PC-9 (cell line): ENCODE measurements at regions not wholly inside any gene's neighbourhood (a gene's known extent, or its start where the extent isn't known, plus 50 kb on each side); places are given as distances from the start of the nearest gene placed in this dataset.

ENCODE experiments used
- BruUV-seq: library from RNA; stranded (reverse); fragments of 400-500 nt; replicated peaks from 2 replicates; lab custom pipeline; 2021; lab: Mats Ljungman, UMichigan
- CTCF ChIA-PET: fragments of 300-600 bp; sonication (Branson Sonifier 250); formaldehyde crosslinking; loops from one replicate; lab custom pipeline; 2022; ENCODE audit warnings: antibody characterized with exemption; lab: Charles Lee
- POLR2A ChIA-PET: fragments of 300-600 bp; sonication (Branson Sonifier 250); formaldehyde crosslinking; loops from one replicate; lab custom pipeline; 2022; ENCODE audit warnings: antibody characterized with exemption; ENCODE audit not compliant: unreplicated experiment; lab: Charles Lee
- DNase-seq, 2 experiments: peaks; one replicate each; pipeline versions ENCODE4 v3.0.0 to v3.0.0-alpha.2; 2015 to 2022; ENCODE audit warnings: mixed read lengths in 1 of 2
- H2AFZ ChIP-seq: fragments of 200-600 bp; sonication (generic); 2 replicates; pipeline ENCODE4 v1.8.1; 2017; ENCODE audit warnings: antibody characterized with exemption
- H3F3A ChIP-seq: fragments of 200-600 bp; sonication (generic); 2 replicates; pipeline ENCODE4 v1.8.1; 2017; ENCODE audit warnings: antibody characterized with exemption, mild to moderate bottlenecking, low read depth; ENCODE audit not compliant: insufficient read depth
- H3K27ac ChIP-seq: fragments of 200-600 bp; sonication (generic); 2 replicates; pipeline ENCODE4 v1.6.1; 2016; ENCODE audit warnings: mixed run types
- H3K27me3 ChIP-seq: fragments of 200-600 bp; sonication (generic); 2 replicates; pipeline ENCODE4 v1.6.1; 2016; ENCODE audit warnings: low read depth, mixed run types; ENCODE audit not compliant: insufficient read depth
- H3K36me3 ChIP-seq: fragments of 200-600 bp; sonication (generic); 2 replicates; pipeline ENCODE4 v1.6.1; 2016; ENCODE audit warnings: low read depth, mixed run types
- H3K4me1 ChIP-seq: fragments of 200-600 bp; sonication (generic); replicated peaks from 2 replicates; pipeline ENCODE4 v1.6.1; 2016; ENCODE audit warnings: mixed run types; ENCODE audit not compliant: insufficient read depth
- H3K4me2 ChIP-seq: fragments of 200-600 bp; sonication (generic); 2 replicates; pipeline ENCODE4 v1.6.1; 2017; ENCODE audit warnings: mixed run types
- H3K4me3 ChIP-seq: fragments of 200-600 bp; sonication (generic); 2 replicates; pipeline ENCODE4 v1.6.1; 2016; ENCODE audit warnings: mixed run types
- H3K79me2 ChIP-seq: fragments of 200-600 bp; sonication (generic); 2 replicates; pipeline ENCODE4 v1.6.1; 2017; ENCODE audit warnings: low read depth, mixed run types
- H3K9me2 ChIP-seq: fragments of 200-600 bp; sonication (generic); 2 replicates; pipeline ENCODE4 v1.8.1; 2017; ENCODE audit warnings: mild to moderate bottlenecking; ENCODE audit not compliant: insufficient read depth
- H3K9me3 ChIP-seq: fragments of 200-600 bp; sonication (generic); 2 replicates; pipeline ENCODE4 v1.8.1; 2016; ENCODE audit warnings: low read depth; ENCODE audit not compliant: insufficient read depth
- H4K20me1 ChIP-seq: fragments of 200-600 bp; sonication (generic); 2 replicates; pipeline ENCODE4 v1.8.1; 2017; ENCODE audit not compliant: insufficient read depth
- EZH2 ChIP-seq: fragments of 200-600 bp; sonication (generic); IDR thresholded peaks from 2 replicates; pipeline ENCODE4 v1.8.0; 2017; ENCODE audit warnings: antibody characterized with exemption, low read depth
- intact Hi-C: fragments of 100-400 bp; cut with micrococcal nuclease; formaldehyde crosslinking; loops from one replicate; pipeline ENCODE4 v1.10.0; 2022; ENCODE audit not compliant: unreplicated experiment
- TF ChIP-seq, protein P1 (sequence below): fragments of 200-600 bp; sonication (generic); conservative IDR thresholded peaks from 2 replicates; pipeline ENCODE4 v1.6.1; 2017; ENCODE audit warnings: mixed run types, antibody characterized with exemption, mild to moderate bottlenecking, moderate library complexity

GRCh38 chr20:19013907-19014306, 198.5 kb upstream of the SLC24A3 start:
- no peaks in the 10 kb centered on the region for H3K9me3 ChIP-seq
- no peaks in the 10 kb centered on the region for H4K20me1 ChIP-seq
- no peak overlapping the region for H3K4me3 ChIP-seq
- no peaks in the 10 kb centered on the region for H3K9me2 ChIP-seq
- DNase-seq: no peak
- no peak overlapping the region for H2AFZ ChIP-seq
- H3K27me3 ChIP-seq: 0 out of 2 replicates have a peak, but pooled peaks cover 4% of the 10 kb centered on the region
- H3K4me2 ChIP-seq: no peak overlapping the region
- CTCF ChIA-PET: no interaction called here
- H3K79me2 ChIP-seq: no peaks in the 10 kb centered on the region
- no peak overlapping the region for H3K27ac ChIP-seq
- no TSS peak for BruUV-seq
- intact Hi-C loops: no loop called here
- H3K4me1 ChIP-seq: no peaks in the 10 kb centered on the region
- TF ChIP-seq, protein P1, sequence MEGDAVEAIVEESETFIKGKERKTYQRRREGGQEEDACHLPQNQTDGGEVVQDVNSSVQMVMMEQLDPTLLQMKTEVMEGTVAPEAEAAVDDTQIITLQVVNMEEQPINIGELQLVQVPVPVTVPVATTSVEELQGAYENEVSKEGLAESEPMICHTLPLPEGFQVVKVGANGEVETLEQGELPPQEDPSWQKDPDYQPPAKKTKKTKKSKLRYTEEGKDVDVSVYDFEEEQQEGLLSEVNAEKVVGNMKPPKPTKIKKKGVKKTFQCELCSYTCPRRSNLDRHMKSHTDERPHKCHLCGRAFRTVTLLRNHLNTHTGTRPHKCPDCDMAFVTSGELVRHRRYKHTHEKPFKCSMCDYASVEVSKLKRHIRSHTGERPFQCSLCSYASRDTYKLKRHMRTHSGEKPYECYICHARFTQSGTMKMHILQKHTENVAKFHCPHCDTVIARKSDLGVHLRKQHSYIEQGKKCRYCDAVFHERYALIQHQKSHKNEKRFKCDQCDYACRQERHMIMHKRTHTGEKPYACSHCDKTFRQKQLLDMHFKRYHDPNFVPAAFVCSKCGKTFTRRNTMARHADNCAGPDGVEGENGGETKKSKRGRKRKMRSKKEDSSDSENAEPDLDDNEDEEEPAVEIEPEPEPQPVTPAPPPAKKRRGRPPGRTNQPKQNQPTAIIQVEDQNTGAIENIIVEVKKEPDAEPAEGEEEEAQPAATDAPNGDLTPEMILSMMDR: no peak
- no peak for TF ChIP-seq EZH2
- POLR2A ChIA-PET: no interaction called here
- no peaks in the 10 kb centered on the region for H3K36me3 ChIP-seq
- H3F3A ChIP-seq: no peaks in the 10 kb centered on the region

- ChIA-PET CTCF (no interaction called here), POLR2A (no interaction called here)
- 0 out of 2 replicates have a peak, but pooled peaks cover 2% of the 10 kb centered on the region for H3K27me3 ChIP-seq
- TF ChIP-seq, protein P1: no peak
- TF ChIP-seq EZH2: no peak
- no peaks in the 10 kb centered on the region for H3K9me2 ChIP-seq
- no peak for DNase-seq
- no peaks in the 10 kb centered on the region for H3K79me2 ChIP-seq
- no peaks in the 10 kb centered on the region for H3K9me3 ChIP-seq
- H3K4me2 ChIP-seq: no peak overlapping the region
- H3K36me3 ChIP-seq: no peaks in the 10 kb centered on the region
- no peaks in the 10 kb centered on the region for H3F3A ChIP-seq
- no TSS peak for BruUV-seq
- no peak overlapping the region for H3K27ac ChIP-seq
- no peak overlapping the region for H2AFZ ChIP-seq
- H3K4me1 ChIP-seq: no peaks in the 10 kb centered on the region
- H4K20me1 ChIP-seq: no peaks in the 10 kb centered on the region
- intact Hi-C loops: no loop called here
- no peak overlapping the region for H3K4me3 ChIP-seq
These were observed 196.9 kb upstream of the SLC24A3 start for GRCh38 chr20:19015351-19016139.

GRCh38 chr20:19016140-19016497, 196.3 kb upstream of the SLC24A3 start:
- no TSS peak for BruUV-seq
- H3F3A ChIP-seq: no peaks in the 10 kb centered on the region
- no peaks in the 10 kb centered on the region for H3K79me2 ChIP-seq
- H3K9me3 ChIP-seq: no peaks in the 10 kb centered on the region
- H3K4me3 ChIP-seq: no peak overlapping the region
- ChIA-PET CTCF (no interaction called here), POLR2A (no interaction called here)
- intact Hi-C loops: no loop called here
- H4K20me1 ChIP-seq: no peaks in the 10 kb centered on the region
- no peaks in the 10 kb centered on the region for H3K9me2 ChIP-seq
- H3K27me3 ChIP-seq: no peaks in the 10 kb centered on the region
- H3K4me2 ChIP-seq: no peak overlapping the region
- no peak for DNase-seq
- no peak for TF ChIP-seq EZH2
- TF ChIP-seq, protein P1: no peak
- no peaks in the 10 kb centered on the region for H3K4me1 ChIP-seq
- H3K27ac ChIP-seq: no peak overlapping the region
- H3K36me3 ChIP-seq: no peaks in the 10 kb centered on the region
- H2AFZ ChIP-seq: no peak overlapping the region
